PC-9 (cell line): ENCODE measurements at regions not wholly inside any gene's neighbourhood (a gene's known extent, or its start where the extent isn't known, plus 50 kb on each side); places are given as distances from the start of the nearest gene placed in this dataset.
"Not testable (repeated sequence)": the region's sequence is repeated elsewhere in the genome, so short reads cannot be mapped to it uniquely, and the experiment has no call there.

Source experiments
- EZH2 ChIP-seq: fragments of 200-600 bp; sonication (generic); IDR thresholded peaks from 2 replicates; pipeline ENCODE4 v1.8.0; 2017; ENCODE audit warnings: antibody characterized with exemption, low read depth
- TF ChIP-seq, protein P1 (sequence below): fragments of 200-600 bp; sonication (generic); conservative IDR thresholded peaks from 2 replicates; pipeline ENCODE4 v1.6.1; 2017; ENCODE audit warnings: mixed run types, antibody characterized with exemption, mild to moderate bottlenecking, moderate library complexity

- TF ChIP-seq, protein P1, sequence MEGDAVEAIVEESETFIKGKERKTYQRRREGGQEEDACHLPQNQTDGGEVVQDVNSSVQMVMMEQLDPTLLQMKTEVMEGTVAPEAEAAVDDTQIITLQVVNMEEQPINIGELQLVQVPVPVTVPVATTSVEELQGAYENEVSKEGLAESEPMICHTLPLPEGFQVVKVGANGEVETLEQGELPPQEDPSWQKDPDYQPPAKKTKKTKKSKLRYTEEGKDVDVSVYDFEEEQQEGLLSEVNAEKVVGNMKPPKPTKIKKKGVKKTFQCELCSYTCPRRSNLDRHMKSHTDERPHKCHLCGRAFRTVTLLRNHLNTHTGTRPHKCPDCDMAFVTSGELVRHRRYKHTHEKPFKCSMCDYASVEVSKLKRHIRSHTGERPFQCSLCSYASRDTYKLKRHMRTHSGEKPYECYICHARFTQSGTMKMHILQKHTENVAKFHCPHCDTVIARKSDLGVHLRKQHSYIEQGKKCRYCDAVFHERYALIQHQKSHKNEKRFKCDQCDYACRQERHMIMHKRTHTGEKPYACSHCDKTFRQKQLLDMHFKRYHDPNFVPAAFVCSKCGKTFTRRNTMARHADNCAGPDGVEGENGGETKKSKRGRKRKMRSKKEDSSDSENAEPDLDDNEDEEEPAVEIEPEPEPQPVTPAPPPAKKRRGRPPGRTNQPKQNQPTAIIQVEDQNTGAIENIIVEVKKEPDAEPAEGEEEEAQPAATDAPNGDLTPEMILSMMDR = not testable (repeated sequence)
- not testable (repeated sequence) for TF ChIP-seq EZH2
Measured at GRCh38 chr14:56007491-56007890, 110.7 kb upstream of the PELI2 start.
